ENCODE measurements at regions not wholly inside any gene's neighbourhood (a gene's known extent, or its start where the extent isn't known, plus 50 kb on each side); places are given as distances from the start of the nearest gene placed in this dataset.

GRCh38 chr13:62924395-62924794 lies 1508.7 kb upstream of the PCDH20 start:
- Histone ChIP-seq H3K36me3 (replicated peaks; ENCODE audit: low read depth, low read length) (no peaks in the 10 kb centered on the region), H3K4me3 (ENCODE audit: low read length) (no peak overlapping the region), H3K9me3 (ENCODE audit: insufficient read depth, low read length) (no peaks in the 10 kb centered on the region), H2AFZ (ENCODE audit: low read depth, low read length) (no peak overlapping the region), H3K27me3 (ENCODE audit: low read depth, low read length) (no peaks in the 10 kb centered on the region), H3K4me1 (ENCODE audit: low read length) (no peaks in the 10 kb centered on the region), H4K20me1 (ENCODE audit: insufficient read depth, low read length) (no peaks in the 10 kb centered on the region), H3K27ac (ENCODE audit: low read length) (no peak overlapping the region), H3K9ac (ENCODE audit: low read length) (no peak overlapping the region), H3K79me2 (ENCODE audit: low read length) (no peaks in the 10 kb centered on the region), H3K4me2 (ENCODE audit: low read length) (no peak overlapping the region)
- no peak for TF ChIP-seq CTCF (IDR thresholded peaks at IDR 0.05; ENCODE audit: low read depth, low read length)
- TF ChIP-seq EZH2phosphoT487 (IDR thresholded peaks at IDR 0.05; ENCODE audit: low read depth) = no peak

GRCh38 chr13:62920159-62920558 lies 1504.5 kb upstream of the PCDH20 start:
- Histone ChIP-seq H3K36me3 (replicated peaks; ENCODE audit: low read depth, low read length) (no peaks in the 10 kb centered on the region), H3K79me2 (ENCODE audit: low read length) (no peaks in the 10 kb centered on the region), H3K27ac (ENCODE audit: low read length) (no peak overlapping the region), H3K9ac (ENCODE audit: low read length) (no peak overlapping the region), H4K20me1 (ENCODE audit: insufficient read depth, low read length) (no peaks in the 10 kb centered on the region), H3K27me3 (ENCODE audit: low read depth, low read length) (no peaks in the 10 kb centered on the region), H3K4me1 (ENCODE audit: low read length) (no peaks in the 10 kb centered on the region), H3K9me3 (ENCODE audit: insufficient read depth, low read length) (no peaks in the 10 kb centered on the region; the same call in 1 of the 2 replicates), H2AFZ (ENCODE audit: low read depth, low read length) (no peak overlapping the region), H3K4me2 (ENCODE audit: low read length) (no peak overlapping the region), H3K4me3 (ENCODE audit: low read length) (no peak overlapping the region)
- TF ChIP-seq CTCF (IDR thresholded peaks at IDR 0.05; ENCODE audit: low read depth, low read length) (no peak), EZH2phosphoT487 (IDR thresholded peaks at IDR 0.05; ENCODE audit: low read depth) (no peak)

GRCh38 chr13:62919491-62919890 lies 1503.8 kb upstream of the PCDH20 start:
- TF ChIP-seq EZH2phosphoT487 (IDR thresholded peaks at IDR 0.05; ENCODE audit: low read depth) = no peak
- Histone ChIP-seq H3K4me2 (ENCODE audit: low read length) (no peak overlapping the region), H2AFZ (ENCODE audit: low read depth, low read length) (no peak overlapping the region), H3K79me2 (ENCODE audit: low read length) (no peaks in the 10 kb centered on the region), H3K27ac (ENCODE audit: low read length) (no peak overlapping the region), H3K4me1 (ENCODE audit: low read length) (no peaks in the 10 kb centered on the region), H3K4me3 (ENCODE audit: low read length) (no peak overlapping the region), H3K9ac (ENCODE audit: low read length) (no peak overlapping the region), H3K36me3 (replicated peaks; ENCODE audit: low read depth, low read length) (no peaks in the 10 kb centered on the region), H4K20me1 (ENCODE audit: insufficient read depth, low read length) (no peaks in the 10 kb centered on the region), H3K27me3 (ENCODE audit: low read depth, low read length) (no peaks in the 10 kb centered on the region), H3K9me3 (ENCODE audit: insufficient read depth, low read length) (no peaks in the 10 kb centered on the region; the same call in 1 of the 2 replicates)

DNA sequence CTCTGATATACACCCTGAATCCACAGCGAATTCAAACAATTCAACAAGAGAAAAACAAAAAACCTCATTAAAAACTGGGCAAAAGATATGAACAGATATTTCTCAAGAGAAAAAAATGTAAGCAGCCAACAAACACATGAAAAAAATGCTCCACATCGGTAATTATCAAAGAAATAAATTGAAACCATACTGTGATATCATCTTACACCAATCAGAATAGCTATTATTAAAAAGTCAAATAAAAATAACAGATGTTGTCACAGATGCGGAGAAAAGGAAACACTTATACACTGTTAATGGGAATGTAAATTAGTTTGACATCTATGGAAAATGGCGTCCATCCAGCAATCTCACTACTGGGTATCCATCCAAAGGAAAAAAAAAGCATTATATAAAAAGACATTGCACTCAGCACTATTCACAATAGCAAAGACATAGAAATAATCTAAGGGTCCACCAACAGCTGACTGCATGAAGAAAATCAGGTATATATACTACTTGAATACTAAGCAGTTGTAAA lies 1495.0 kb upstream of the PCDH20 start:
- Histone ChIP-seq H3K4me3 (ENCODE audit: low read length) (no peak overlapping the region), H3K36me3 (replicated peaks; ENCODE audit: low read depth, low read length) (no peaks in the 10 kb centered on the region), H2AFZ (ENCODE audit: low read depth, low read length) (no peak overlapping the region), H3K4me2 (ENCODE audit: low read length) (no peak overlapping the region), H3K4me1 (ENCODE audit: low read length) (no peaks in the 10 kb centered on the region), H3K9ac (ENCODE audit: low read length) (no peak overlapping the region), H3K27me3 (ENCODE audit: low read depth, low read length) (no peaks in the 10 kb centered on the region), H3K79me2 (ENCODE audit: low read length) (no peaks in the 10 kb centered on the region), H3K9me3 (ENCODE audit: insufficient read depth, low read length) (no peaks in the 10 kb centered on the region), H3K27ac (ENCODE audit: low read length) (no peak overlapping the region), H4K20me1 (ENCODE audit: insufficient read depth, low read length) (no peaks in the 10 kb centered on the region)
- TF ChIP-seq CTCF (IDR thresholded peaks at IDR 0.05; ENCODE audit: low read depth, low read length) = no peak
- no peak for TF ChIP-seq EZH2phosphoT487 (IDR thresholded peaks at IDR 0.05; ENCODE audit: low read depth)
